SHP77 treated with DMSO at 0.1 percent for 48 hours (cell line): ENCODE measurements at regions not wholly inside any gene's neighbourhood (a gene's known extent, or its start where the extent isn't known, plus 50 kb on each side); places are given as distances from the start of the nearest gene placed in this dataset.

ENCODE experiments used
- DNase-seq: peaks from one replicate; lab custom pipeline; 2025; lab: John Stamatoyannopoulos, UW

- no peak for DNase-seq
Measured at GRCh38 chr2:225340923-225341322, 58.6 kb upstream of the NYAP2 start.

GRCh38 chr2:225337183-225337582 lies 62.3 kb upstream of the NYAP2 start:
- no peak for DNase-seq

GRCh38 chr2:225334514-225334913 lies 65.0 kb upstream of the NYAP2 start:
- peak; percentile 98 for DNase-seq

GRCh38 chr2:225328192-225328591 lies 71.3 kb upstream of the NYAP2 start:
- no peak for DNase-seq

- DNase-seq, result no peak
Measured at GRCh38 chr2:225326969-225327368, 72.5 kb upstream of the NYAP2 start.

GRCh38 chr2:225319872-225320271 lies 79.6 kb upstream of the NYAP2 start:
- no peak for DNase-seq

- DNase-seq, result no peak
Measured at GRCh38 chr2:225318440-225318839, 81.1 kb upstream of the NYAP2 start.

GRCh38 chr2:225317186-225317585 lies 82.3 kb upstream of the NYAP2 start:
- no peak for DNase-seq

- DNase-seq, result no peak
Measured at GRCh38 chr2:225310745-225311144, 88.8 kb upstream of the NYAP2 start.

- DNase-seq, result no peak
Measured at GRCh38 chr2:225309516-225309915, 90.0 kb upstream of the NYAP2 start.

- DNase-seq, result no peak
Measured at GRCh38 chr2:225296951-225297350, 102.6 kb upstream of the NYAP2 start.

GRCh38 chr2:225295102-225295501 lies 104.4 kb upstream of the NYAP2 start:
- DNase-seq, result no peak

- DNase-seq, result no peak
Measured at GRCh38 chr2:225293638-225294037, 105.9 kb upstream of the NYAP2 start.

- DNase-seq, result no peak
Measured at GRCh38 chr2:225290757-225291400, 108.6 kb upstream of the NYAP2 start.

- no peak for DNase-seq
Measured at GRCh38 chr2:225289659-225290058, 109.9 kb upstream of the NYAP2 start.

GRCh38 chr2:225288986-225289385 lies 110.5 kb upstream of the NYAP2 start:
- no peak for DNase-seq

- DNase-seq, result peak; percentile 7
Measured at GRCh38 chr2:225282858-225283710, 116.4 kb upstream of the NYAP2 start.

GRCh38 chr2:225276207-225276606 lies 123.3 kb upstream of the NYAP2 start:
- no peak for DNase-seq

- no peak for DNase-seq
Measured at GRCh38 chr2:225275443-225275842, 124.1 kb upstream of the NYAP2 start.

- DNase-seq, result peak; percentile 55
Measured at GRCh38 chr2:225274751-225275150, 124.8 kb upstream of the NYAP2 start.

- DNase-seq, result peak; percentile 20
Measured at GRCh38 chr2:225272173-225272572, 127.3 kb upstream of the NYAP2 start.

- peak; percentile 71 for DNase-seq
Measured at GRCh38 chr2:225270861-225271260, 128.6 kb upstream of the NYAP2 start.

GRCh38 chr2:225270053-225270452 lies 129.5 kb upstream of the NYAP2 start:
- no peak for DNase-seq

- no peak for DNase-seq
Measured at GRCh38 chr2:225254363-225254762, 145.1 kb upstream of the NYAP2 start.
